Fibroblast of skin of left biceps (primary cell): ENCODE measurements at regions not wholly inside any gene's neighbourhood (a gene's known extent, or its start where the extent isn't known, plus 50 kb on each side); places are given as distances from the start of the nearest gene placed in this dataset.
"Not testable (repeated sequence)": the region's sequence is repeated elsewhere in the genome, so short reads cannot be mapped to it uniquely, and the experiment has no call there.

Source experiments
- DNase-seq, 2 experiments: peaks; one replicate each; pipeline ENCODE4 v3.0.0-alpha.2; 2013; ENCODE audit warnings: low read depth in 2 of 2

DNA sequence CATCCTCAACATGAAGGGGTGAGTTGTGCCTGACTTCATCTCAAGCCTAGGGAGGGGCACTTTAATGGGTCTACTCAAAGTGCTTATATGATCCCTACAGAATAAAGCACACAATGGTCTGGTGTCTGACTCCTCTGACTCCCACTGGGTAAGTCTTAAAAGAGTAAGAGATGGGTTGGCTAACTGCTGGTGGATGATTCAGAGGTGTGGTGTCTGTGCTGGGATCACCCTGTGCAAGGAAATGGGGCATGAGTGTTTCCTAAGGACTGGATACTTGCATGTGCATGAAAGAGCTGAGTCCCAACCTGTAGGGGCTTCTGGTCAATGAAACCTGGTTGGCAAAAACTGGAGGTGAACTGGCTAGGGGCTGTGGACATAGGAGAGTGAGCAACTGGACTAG is 158.8 kb downstream of the IL20RB start:
- DNase-seq: no peak

GRCh38 chr3:137121704-137122314 is 164.0 kb downstream of the IL20RB start:
- no peak for DNase-seq

DNA sequence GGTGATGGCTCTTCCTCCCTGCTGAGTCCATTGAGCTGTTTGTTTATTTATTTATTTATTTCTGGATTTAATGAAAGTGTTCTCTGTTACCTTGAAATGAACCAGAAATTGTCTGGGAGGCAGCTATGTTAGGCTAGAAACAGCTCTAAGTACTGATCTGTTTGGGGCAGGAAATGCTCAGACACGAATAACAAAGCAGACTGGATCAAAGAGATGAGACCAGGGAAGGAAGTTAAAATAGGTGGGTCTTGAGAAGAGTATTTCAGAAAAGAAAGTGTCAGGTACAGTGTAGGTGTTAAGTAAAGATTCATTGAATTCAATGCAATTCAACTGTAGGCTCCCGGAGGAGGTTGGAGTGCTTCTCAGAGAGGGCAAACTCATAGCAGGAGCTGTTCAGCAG is 173.3 kb downstream of the IL20RB start:
- DNase-seq: no peak

- DNase-seq: no peak
Observed at GRCh38 chr3:137134431-137134830, 176.6 kb downstream of the IL20RB start.

DNA sequence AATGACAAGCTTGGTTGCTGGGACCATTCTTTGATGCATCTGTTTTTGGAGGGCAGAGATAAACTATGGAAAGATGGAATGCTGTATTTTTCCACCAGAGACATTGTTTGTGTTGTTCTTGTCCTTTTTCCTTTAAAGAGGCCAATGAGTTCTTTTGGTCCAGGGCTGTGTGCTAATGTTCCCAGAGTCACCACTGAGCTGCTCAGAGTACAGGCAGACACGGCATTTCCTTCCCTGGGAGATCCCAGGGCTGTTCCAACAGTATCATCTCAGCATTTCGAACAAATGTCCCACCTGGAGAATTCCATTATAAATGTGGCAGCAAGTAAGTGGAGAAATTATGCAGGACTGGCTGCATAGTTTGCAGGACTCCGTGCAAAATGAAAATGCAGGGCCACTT is 190.6 kb downstream of the IL20RB start:
- DNase-seq: no peak

- DNase-seq: no peak
Observed at GRCh38 chr3:137148917-137149316, 191.1 kb downstream of the IL20RB start.

- no peak for DNase-seq
Observed at GRCh38 chr3:137150825-137151224, 193.0 kb downstream of the IL20RB start.

DNA sequence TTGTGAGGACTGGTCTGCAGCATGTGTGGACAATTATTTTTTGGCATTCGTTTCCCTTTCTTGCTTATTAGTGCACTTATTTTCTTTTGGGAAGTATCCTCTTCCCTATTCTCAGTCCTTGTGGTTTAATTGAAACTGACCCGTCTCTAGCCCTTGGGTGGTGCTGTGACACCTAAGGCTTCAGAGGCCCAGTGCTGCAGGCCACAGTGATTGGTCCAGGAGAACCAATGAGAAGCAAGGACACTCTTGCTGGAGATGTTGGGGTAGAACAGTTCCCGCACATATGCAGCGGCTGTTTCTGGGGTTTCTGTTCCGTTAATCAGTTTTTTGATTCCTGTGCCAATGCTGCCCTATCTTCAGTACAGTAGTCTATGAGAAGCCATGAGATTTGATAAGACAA is 195.3 kb downstream of the IL20RB start:
- not testable (repeated sequence) for DNase-seq

GRCh38 chr3:137163241-137163871 is 205.6 kb downstream of the IL20RB start:
- DNase-seq: no peak

DNA sequence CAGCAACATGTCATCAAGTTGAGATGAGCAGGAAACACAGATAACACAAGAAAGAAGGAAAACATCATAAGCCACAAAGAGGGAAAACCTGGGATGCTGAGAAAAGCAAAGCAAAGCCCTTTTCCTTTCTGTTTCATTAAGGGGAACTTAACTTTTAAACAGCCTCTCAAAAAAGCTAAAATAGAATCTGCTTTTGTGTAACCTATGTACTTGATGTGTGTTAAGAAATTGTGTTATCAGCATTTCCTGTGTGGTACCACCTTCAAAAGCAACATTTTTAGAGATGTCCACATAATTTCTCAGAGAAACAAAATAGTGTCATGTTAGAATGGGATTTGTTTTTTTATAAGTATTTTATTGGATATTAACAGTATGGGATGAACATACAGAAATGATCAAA is 206.2 kb downstream of the IL20RB start:
- no peak for DNase-seq

GRCh38 chr3:137165117-137165806 is 207.5 kb downstream of the IL20RB start:
- no peak for DNase-seq

DNA sequence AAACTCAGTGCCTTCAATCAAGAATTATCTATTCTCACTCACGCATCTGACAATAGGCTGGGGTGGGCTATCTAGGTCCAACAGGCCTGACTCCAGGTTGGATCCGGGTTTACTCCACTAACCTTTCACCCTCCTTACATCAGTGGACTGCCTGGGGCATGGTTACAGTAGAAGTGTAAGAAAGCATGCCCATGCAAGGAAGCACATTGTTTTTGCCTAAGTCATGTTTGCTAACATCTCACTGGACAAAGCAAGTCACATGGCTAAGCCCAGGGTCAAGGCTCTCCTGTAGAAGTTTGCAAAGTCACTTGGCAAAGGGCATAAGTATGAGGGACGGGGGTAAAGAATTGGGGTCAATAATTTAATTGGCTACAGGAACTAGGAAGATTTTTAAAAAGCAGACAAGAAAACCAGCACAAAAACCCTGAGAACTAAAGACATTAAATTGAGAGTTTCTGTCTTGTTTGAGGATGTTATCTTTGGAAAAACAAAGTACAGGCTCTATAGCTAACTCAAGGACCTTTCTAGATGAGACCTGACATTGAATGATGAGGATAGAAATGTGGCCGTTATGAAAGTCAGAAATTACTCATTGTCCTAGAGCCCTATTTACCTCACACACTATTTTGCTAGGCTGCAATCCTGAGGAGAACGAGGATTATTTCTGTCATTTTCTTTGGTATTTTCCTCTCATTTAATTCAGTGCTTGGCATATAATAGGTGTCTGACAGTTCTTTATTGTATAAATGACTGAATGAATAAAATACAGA is 214.2 kb downstream of the IL20RB start:
- DNase-seq: no peak

GRCh38 chr3:137172728-137173127 is 214.9 kb downstream of the IL20RB start:
- DNase-seq: no peak

- DNase-seq: no peak
Observed at GRCh38 chr3:137174514-137174913, 216.7 kb downstream of the IL20RB start.

GRCh38 chr3:137180220-137180619 is 222.4 kb downstream of the IL20RB start:
- DNase-seq: no peak

DNA sequence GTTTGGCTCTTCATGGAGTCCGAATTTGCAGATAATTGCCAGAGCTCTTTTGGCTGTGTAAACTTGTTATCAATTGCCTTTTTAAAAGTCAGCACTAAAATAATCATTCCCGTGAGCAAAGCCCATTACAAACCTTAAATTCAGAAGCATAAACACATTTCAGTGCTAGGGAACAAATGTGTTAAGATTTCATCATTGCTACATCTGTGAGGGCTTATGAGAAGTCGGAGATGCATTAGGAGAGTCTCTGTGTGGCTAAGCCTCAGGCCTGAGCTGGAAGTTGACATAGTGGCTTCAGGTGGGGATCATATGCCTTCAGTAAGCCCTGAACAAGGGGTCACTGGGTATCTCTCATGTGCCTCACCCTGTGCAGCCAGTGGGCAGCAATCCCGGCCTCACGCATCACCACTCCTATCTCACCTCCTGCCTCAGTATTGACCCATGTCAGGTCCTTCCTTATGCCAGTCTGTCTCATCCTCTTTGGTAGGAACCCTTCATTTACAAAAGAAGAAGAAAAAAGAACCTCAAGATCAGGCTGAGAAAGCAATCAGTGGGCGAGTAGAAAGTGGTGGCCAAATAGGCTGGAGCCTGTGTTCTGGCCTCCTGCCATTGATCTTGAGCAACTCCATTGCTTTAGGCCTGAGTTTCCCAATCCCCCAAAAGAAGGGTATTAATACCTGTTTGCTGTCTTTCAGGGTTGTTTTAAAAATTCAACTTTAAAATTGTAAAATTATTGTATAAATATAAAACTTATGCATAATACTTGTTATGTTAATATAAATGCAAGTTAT is 233.5 kb downstream of the IL20RB start:
- no peak for DNase-seq

DNA sequence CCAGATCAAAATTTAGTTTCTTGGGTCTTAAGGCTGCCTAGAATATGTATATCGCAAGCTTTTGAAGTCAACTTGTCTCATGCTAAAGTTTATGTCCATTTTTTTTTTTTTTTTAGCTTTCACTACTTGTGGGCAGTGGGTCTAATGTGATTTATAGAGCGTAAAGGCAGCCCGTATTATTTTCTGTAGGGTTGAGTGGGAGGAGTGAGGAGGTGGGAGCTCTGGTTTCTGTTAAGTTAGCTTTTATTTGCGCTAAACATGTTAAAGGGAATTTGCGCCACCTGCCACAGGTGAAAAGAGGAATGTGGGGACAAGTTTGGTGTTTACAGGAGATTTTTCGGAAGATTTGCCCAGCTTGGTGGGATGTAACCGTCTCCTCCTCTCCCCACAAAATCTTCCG is 234.2 kb downstream of the IL20RB start:
- no peak for DNase-seq

DNA sequence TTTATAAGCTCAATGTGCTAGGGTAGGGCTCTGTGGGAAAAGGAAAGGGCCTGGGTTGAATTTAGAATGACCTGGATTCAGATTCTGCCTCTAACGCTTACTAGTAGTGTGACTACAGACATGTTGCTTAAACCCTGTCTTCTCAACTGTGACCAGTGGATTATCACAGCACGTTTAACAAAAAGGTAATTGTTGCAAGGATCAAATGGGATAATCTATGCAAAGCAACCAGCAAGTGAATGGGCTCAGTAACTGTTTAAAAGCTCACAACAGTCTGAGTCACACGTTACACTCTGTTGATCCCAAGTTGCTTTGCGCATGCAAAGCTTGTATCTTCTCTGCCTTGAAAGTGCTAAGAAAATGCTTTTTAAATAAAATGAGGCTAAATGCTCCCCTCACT is 236.5 kb downstream of the IL20RB start:
- no peak for DNase-seq

DNA sequence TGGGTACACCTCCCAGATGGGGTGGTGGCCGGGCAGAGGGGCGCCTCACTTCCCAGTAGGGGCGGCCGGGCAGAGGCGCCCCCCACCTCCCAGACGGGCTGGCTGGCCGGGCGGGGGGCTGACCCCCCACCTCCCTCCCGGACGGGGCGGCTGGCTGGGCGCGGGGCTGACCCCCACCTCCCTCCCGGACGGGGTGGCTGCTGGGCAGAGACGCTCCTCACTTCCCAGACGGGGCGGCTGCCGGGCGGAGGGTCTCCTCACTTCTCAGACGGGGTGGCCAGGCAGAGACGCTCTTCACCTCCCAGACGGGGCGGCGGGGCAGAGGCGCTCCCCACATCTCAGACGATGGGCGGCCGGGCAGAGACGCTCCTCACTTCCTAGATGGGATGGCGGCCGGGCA is 240.6 kb downstream of the IL20RB start:
- DNase-seq: not testable (repeated sequence)

GRCh38 chr3:137199678-137200077 is 241.9 kb downstream of the IL20RB start:
- DNase-seq: no peak

DNA sequence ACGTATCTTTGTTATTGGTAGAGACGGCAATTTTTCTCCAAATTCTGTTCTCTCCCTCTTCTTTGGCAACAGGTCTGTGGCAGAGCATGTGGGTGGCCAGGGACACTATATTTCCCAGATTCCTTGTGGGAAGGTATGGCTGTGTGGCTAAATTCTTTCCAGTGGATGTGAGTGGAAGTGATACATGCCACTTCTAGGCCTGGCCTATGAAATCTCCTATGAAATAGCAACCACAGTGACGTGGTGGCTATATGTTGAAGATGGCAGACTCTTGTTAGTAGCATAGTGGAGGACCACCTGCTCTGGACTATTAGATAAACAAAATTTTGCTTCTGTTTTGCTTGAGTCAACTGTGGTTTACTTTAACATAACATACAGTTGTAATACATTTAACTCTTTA is 243.3 kb downstream of the IL20RB start:
- DNase-seq: no peak

GRCh38 chr3:137202941-137203340 is 245.2 kb downstream of the IL20RB start:
- no peak for DNase-seq
